Rectal smooth muscle tissue (tissue), 1 donor: ENCODE measurements at regions not wholly inside any gene's neighbourhood (a gene's known extent, or its start where the extent isn't known, plus 50 kb on each side); places are given as distances from the start of the nearest gene placed in this dataset.

Experiments used
- H3K27ac ChIP-seq: one replicate; pipeline ENCODE4 v1.7.0; 2013; ENCODE audit warnings: low read depth, low read length, inconsistent platforms
- H3K27me3 ChIP-seq: one replicate; pipeline ENCODE4 v1.7.0; 2013; ENCODE audit warnings: low read length; ENCODE audit not compliant: control insufficient read depth, insufficient read depth
- H3K36me3 ChIP-seq: one replicate; pipeline ENCODE4 v1.7.0; 2013; ENCODE audit warnings: low read length; ENCODE audit not compliant: control insufficient read depth, insufficient read depth
- H3K4me1 ChIP-seq: one replicate; pipeline ENCODE4 v1.7.0; 2013; ENCODE audit warnings: low read length; ENCODE audit not compliant: control insufficient read depth, insufficient read depth
- H3K4me3 ChIP-seq: one replicate; pipeline ENCODE4 v1.7.0; 2013; ENCODE audit warnings: low read length
- H3K9ac ChIP-seq: one replicate; pipeline ENCODE4 v1.7.0; 2013; ENCODE audit warnings: low read length

GRCh38 chr9:84600739-84601138 lies 68.8 kb upstream of the NTRK2 start:
- no peaks in the 10 kb centered on the region for H3K36me3 ChIP-seq
- no peaks in the 10 kb centered on the region for H3K27me3 ChIP-seq
- no peak overlapping the region for H3K4me3 ChIP-seq
- H3K9ac ChIP-seq, result no peak overlapping the region
- no peak overlapping the region for H3K27ac ChIP-seq
- H3K4me1 ChIP-seq, result no peaks in the 10 kb centered on the region

GRCh38 chr9:84604223-84604622 lies 65.3 kb upstream of the NTRK2 start:
- no peaks in the 10 kb centered on the region for H3K4me1 ChIP-seq
- no peak overlapping the region for H3K27ac ChIP-seq
- no peaks in the 10 kb centered on the region for H3K36me3 ChIP-seq
- no peaks in the 10 kb centered on the region for H3K27me3 ChIP-seq
- no peak overlapping the region for H3K9ac ChIP-seq
- no peak overlapping the region for H3K4me3 ChIP-seq

- no peaks in the 10 kb centered on the region for H3K36me3 ChIP-seq
- no peak overlapping the region for H3K27ac ChIP-seq
- no peak overlapping the region for H3K9ac ChIP-seq
- H3K4me1 ChIP-seq, result no peaks in the 10 kb centered on the region
- H3K27me3 ChIP-seq, result no peaks in the 10 kb centered on the region
- no peak overlapping the region for H3K4me3 ChIP-seq
These were observed 59.8 kb upstream of the NTRK2 start for GRCh38 chr9:84609779-84610178.

GRCh38 chr9:84613431-84613830 lies 56.1 kb upstream of the NTRK2 start:
- H3K9ac ChIP-seq, result no peak overlapping the region
- no peaks in the 10 kb centered on the region for H3K27me3 ChIP-seq
- H3K4me1 ChIP-seq, result no peaks in the 10 kb centered on the region
- no peak overlapping the region for H3K27ac ChIP-seq
- H3K36me3 ChIP-seq, result no peaks in the 10 kb centered on the region
- no peak overlapping the region for H3K4me3 ChIP-seq

GRCh38 chr9:84615544-84615943 lies 54.0 kb upstream of the NTRK2 start:
- no peak overlapping the region for H3K27ac ChIP-seq
- H3K4me1 ChIP-seq, result no peaks in the 10 kb centered on the region
- H3K9ac ChIP-seq, result no peak overlapping the region
- H3K36me3 ChIP-seq, result no peaks in the 10 kb centered on the region
- no peak overlapping the region for H3K4me3 ChIP-seq
- H3K27me3 ChIP-seq, result no peaks in the 10 kb centered on the region

- Histone ChIP-seq H3K36me3 (no peaks in the 10 kb centered on the region), H3K9ac (no peak overlapping the region), H3K27ac (no peak overlapping the region), H3K4me1 (no peaks in the 10 kb centered on the region), H3K27me3 (no peaks in the 10 kb centered on the region), H3K4me3 (no peak overlapping the region)
These were observed 52.0 kb upstream of the NTRK2 start for GRCh38 chr9:84617411-84618029.
